NCI-H2029 (cell line): ENCODE measurements at regions not wholly inside any gene's neighbourhood (a gene's known extent, or its start where the extent isn't known, plus 50 kb on each side); places are given as distances from the start of the nearest gene placed in this dataset.

Experiments used
- DNase-seq: peaks from one replicate; lab custom pipeline; 2025; lab: John Stamatoyannopoulos, UW

- DNase-seq: no peak
Observed at GRCh38 chr9:38312406-38312805, 80.1 kb upstream of the ALDH1B1 start.

GRCh38 chr9:38311382-38312270 lies 80.9 kb upstream of the ALDH1B1 start:
- peak; percentile 27 for DNase-seq

GRCh38 chr9:38309324-38310195 lies 82.9 kb upstream of the ALDH1B1 start:
- DNase-seq: no peak

- DNase-seq: no peak
Observed at GRCh38 chr9:38308136-38308535, 84.4 kb upstream of the ALDH1B1 start.

GRCh38 chr9:38306899-38307298 lies 85.6 kb upstream of the ALDH1B1 start:
- DNase-seq: no peak

- DNase-seq: no peak
Observed at GRCh38 chr9:38305582-38305981, 86.9 kb upstream of the ALDH1B1 start.

GRCh38 chr9:38301376-38302106 lies 91.0 kb upstream of the ALDH1B1 start:
- no peak for DNase-seq

GRCh38 chr9:38299856-38300255 lies 92.6 kb upstream of the ALDH1B1 start:
- DNase-seq: no peak

GRCh38 chr9:38298904-38299303 lies 93.6 kb upstream of the ALDH1B1 start:
- no peak for DNase-seq

- DNase-seq: no peak
Observed at GRCh38 chr9:38298503-38298902, 94.0 kb upstream of the ALDH1B1 start.

GRCh38 chr9:38296807-38297206 lies 95.7 kb upstream of the ALDH1B1 start:
- DNase-seq: no peak

GRCh38 chr9:38295764-38296163 lies 96.7 kb upstream of the ALDH1B1 start:
- DNase-seq: no peak

GRCh38 chr9:38294220-38294960 lies 98.1 kb upstream of the ALDH1B1 start:
- no peak for DNase-seq

- DNase-seq: no peak
Observed at GRCh38 chr9:38293022-38293421, 99.5 kb upstream of the ALDH1B1 start.

- no peak for DNase-seq
Observed at GRCh38 chr9:38292480-38292879, 100.0 kb upstream of the ALDH1B1 start.

- DNase-seq: no peak
Observed at GRCh38 chr9:38289866-38290245, 102.6 kb upstream of the ALDH1B1 start.

- no peak for DNase-seq
Observed at GRCh38 chr9:38289236-38289865, 103.2 kb upstream of the ALDH1B1 start.

- no peak for DNase-seq
Observed at GRCh38 chr9:38288502-38288901, 104.0 kb upstream of the ALDH1B1 start.

GRCh38 chr9:38287420-38287985 lies 105.0 kb upstream of the ALDH1B1 start:
- DNase-seq: no peak

GRCh38 chr9:38286766-38287165 lies 105.7 kb upstream of the ALDH1B1 start:
- no peak for DNase-seq

- DNase-seq: no peak
Observed at GRCh38 chr9:38286357-38286756, 106.1 kb upstream of the ALDH1B1 start.
